Ascending aorta (tissue), 2 donors: ENCODE measurements at regions not wholly inside any gene's neighbourhood (a gene's known extent, or its start where the extent isn't known, plus 50 kb on each side); places are given as distances from the start of the nearest gene placed in this dataset.

Source experiments
- DNase-seq, 2 donors: peaks; one replicate each; pipeline ENCODE4 v3.0.0-alpha.2; 2019; ENCODE audit warnings: low spot score in 2 of 2
- H3K27ac ChIP-seq, 2 donors: fragments of 200-600 bp; sonication (generic); one replicate each; pipeline ENCODE4 v1.5.1; 2016 to 2017; ENCODE audit warnings: mild to moderate bottlenecking in 1 of 2
- H3K27me3 ChIP-seq: fragments of 200-600 bp; sonication (generic); one replicate; pipeline ENCODE4 v1.5.1; 2017
- H3K36me3 ChIP-seq, 2 donors: fragments of 200-600 bp; sonication (generic); one replicate each; pipeline ENCODE4 v1.5.1; 2016
- H3K4me1 ChIP-seq, 2 donors: fragments of 200-600 bp; sonication (generic); one replicate each; pipeline ENCODE4 v1.5.1; 2016 to 2017; ENCODE audit warnings: mild to moderate bottlenecking in 1 of 2
- H3K4me3 ChIP-seq, 2 donors: fragments of 200-600 bp; sonication (generic); one replicate each; pipeline ENCODE4 v1.5.1; 2016 to 2017; ENCODE audit warnings: mild to moderate bottlenecking in 1 of 2
- H3K9me3 ChIP-seq, 2 donors: fragments of 200-600 bp; sonication (generic); one replicate each; pipeline ENCODE4 v1.5.1; 2016
- CTCF ChIP-seq, 3 experiments: fragments of 200-600 bp in 2 of 3; fragments of 450-650 bp in 1 of 3; sonication (generic) in 2 of 3; IDR thresholded peaks; one replicate each; pipeline ENCODE4 v1.5.1; 2016 to 2019; ENCODE audit warnings: antibody characterized with exemption in 3 of 3, mild to moderate bottlenecking in 1 of 3, moderate library complexity in 1 of 3
- intact Hi-C: fragments of 100-400 bp; cut with DNase I; formaldehyde crosslinking; loops from one replicate; pipeline ENCODE4 v1.15.1; 2023

GRCh38 chr10:37713642-37714041, 143.8 kb downstream of the ZNF248 start:
- no peaks in the 10 kb centered on the region for H3K9me3 ChIP-seq
- no peaks in the 10 kb centered on the region for H3K36me3 ChIP-seq
- H3K27me3 ChIP-seq: no peaks in the 10 kb centered on the region
- H3K4me3 ChIP-seq: no peak overlapping the region
- no peak for TF ChIP-seq CTCF (IDR thresholded peaks at IDR 0.05)
- no peak overlapping the region for H3K27ac ChIP-seq
- no peaks in the 10 kb centered on the region for H3K4me1 ChIP-seq
- intact Hi-C loops: no loop called here
- DNase-seq: no peak

- DNase-seq: no peak
- intact Hi-C loops: no loop called here
- H3K27me3 ChIP-seq: no peaks in the 10 kb centered on the region
- no peak for TF ChIP-seq CTCF (IDR thresholded peaks at IDR 0.05)
- no peaks in the 10 kb centered on the region for H3K9me3 ChIP-seq
- H3K36me3 ChIP-seq: no peaks in the 10 kb centered on the region
- H3K27ac ChIP-seq: no peak overlapping the region
- no peak overlapping the region for H3K4me3 ChIP-seq
- no peaks in the 10 kb centered on the region for H3K4me1 ChIP-seq
These were observed 144.3 kb downstream of the ZNF248 start for GRCh38 chr10:37713132-37713501.

GRCh38 chr10:37712489-37713131, 144.8 kb downstream of the ZNF248 start:
- Histone ChIP-seq H3K36me3 (no peaks in the 10 kb centered on the region), H3K9me3 (no peaks in the 10 kb centered on the region), H3K4me3 (no peak overlapping the region), H3K27me3 (no peaks in the 10 kb centered on the region), H3K4me1 (no peaks in the 10 kb centered on the region), H3K27ac (no peak overlapping the region)
- no peak for TF ChIP-seq CTCF (IDR thresholded peaks at IDR 0.05)
- no peak for DNase-seq
- intact Hi-C loops: no loop called here

GRCh38 chr10:37711617-37712488, 145.6 kb downstream of the ZNF248 start:
- Histone ChIP-seq H3K27ac (no peak overlapping the region), H3K4me3 (no peak overlapping the region), H3K27me3 (no peaks in the 10 kb centered on the region), H3K4me1 (no peaks in the 10 kb centered on the region), H3K36me3 (no peaks in the 10 kb centered on the region), H3K9me3 (no peaks in the 10 kb centered on the region)
- TF ChIP-seq CTCF (IDR thresholded peaks at IDR 0.05): no peak
- intact Hi-C loops: no loop called here
- no peak for DNase-seq

GRCh38 chr10:37710831-37711616, 146.4 kb downstream of the ZNF248 start:
- no peak overlapping the region for H3K4me3 ChIP-seq
- no peak for TF ChIP-seq CTCF (IDR thresholded peaks at IDR 0.05)
- no peaks in the 10 kb centered on the region for H3K27me3 ChIP-seq
- H3K36me3 ChIP-seq: no peaks in the 10 kb centered on the region
- intact Hi-C loops: no loop called here
- H3K9me3 ChIP-seq: no peaks in the 10 kb centered on the region
- no peak overlapping the region for H3K27ac ChIP-seq
- H3K4me1 ChIP-seq: no peaks in the 10 kb centered on the region
- no peak for DNase-seq
